ENCODE measurements at regions not wholly inside any gene's neighbourhood (a gene's known extent, or its start where the extent isn't known, plus 50 kb on each side); places are given as distances from the start of the nearest gene placed in this dataset.

- Mint-ChIP-seq H3K9me3 (no peaks in the 10 kb centered on the region), H3K27ac (no peak overlapping the region), H3K27me3 (ENCODE audit: insufficient read depth) (peaks cover 20% of the 10 kb centered on the region), H3K4me1 (ENCODE audit: low read depth) (no peaks in the 10 kb centered on the region; the same call in 1 of the 2 replicates), H3K4me3 (no peak overlapping the region), H3K36me3 (ENCODE audit: low read depth) (no peaks in the 10 kb centered on the region)
- TF ChIP-seq CTCF (IDR thresholded peaks at IDR 0.05), result no peak
- no peak for DNase-seq
These were observed 72.6 kb downstream of the SNRPE start for GRCh38 chr1:203934027-203934426.

- Mint-ChIP-seq H3K27ac (no peak overlapping the region), H3K36me3 (ENCODE audit: low read depth) (no peaks in the 10 kb centered on the region), H3K4me1 (ENCODE audit: low read depth) (no peaks in the 10 kb centered on the region; the same call in 1 of the 2 replicates), H3K27me3 (ENCODE audit: insufficient read depth) (peaks cover 20% of the 10 kb centered on the region), H3K9me3 (no peaks in the 10 kb centered on the region), H3K4me3 (no peak overlapping the region)
- no peak for DNase-seq
- TF ChIP-seq CTCF (IDR thresholded peaks at IDR 0.05), result no peak
These were observed 73.3 kb downstream of the SNRPE start for GRCh38 chr1:203934651-203935050.

GRCh38 chr1:203935321-203935720 is 73.9 kb downstream of the SNRPE start:
- Mint-ChIP-seq H3K4me3 (no peak overlapping the region), H3K27ac (no peak overlapping the region), H3K9me3 (no peaks in the 10 kb centered on the region), H3K36me3 (ENCODE audit: low read depth) (no peaks in the 10 kb centered on the region), H3K4me1 (ENCODE audit: low read depth) (no peaks in the 10 kb centered on the region; the same call in 1 of the 2 replicates), H3K27me3 (ENCODE audit: insufficient read depth) (peaks cover 25% of the 10 kb centered on the region)
- no peak for TF ChIP-seq CTCF (IDR thresholded peaks at IDR 0.05)
- DNase-seq, result no peak

GRCh38 chr1:203937678-203938330 is 76.4 kb downstream of the SNRPE start:
- DNase-seq, result no peak
- Mint-ChIP-seq H3K36me3 (ENCODE audit: low read depth) (no peaks in the 10 kb centered on the region), H3K27me3 (ENCODE audit: insufficient read depth) (peaks cover 35% of the 10 kb centered on the region), H3K4me1 (ENCODE audit: low read depth) (no peaks in the 10 kb centered on the region; the same call in 1 of the 2 replicates), H3K9me3 (no peaks in the 10 kb centered on the region), H3K27ac (no peak overlapping the region), H3K4me3 (no peak overlapping the region)
- TF ChIP-seq CTCF (IDR thresholded peaks at IDR 0.05), result no peak

- Mint-ChIP-seq H3K4me3 (no peak overlapping the region), H3K36me3 (ENCODE audit: low read depth) (no peaks in the 10 kb centered on the region), H3K4me1 (ENCODE audit: low read depth) (no peaks in the 10 kb centered on the region), H3K27me3 (ENCODE audit: insufficient read depth) (peaks cover 21% of the 10 kb centered on the region), H3K27ac (no peak overlapping the region), H3K9me3 (no peaks in the 10 kb centered on the region)
- no peak for TF ChIP-seq CTCF (IDR thresholded peaks at IDR 0.05)
- DNase-seq, result no peak
These were observed 83.4 kb downstream of the SNRPE start for GRCh38 chr1:203944651-203945404.
